ENCODE measurements at regions not wholly inside any gene's neighbourhood (a gene's known extent, or its start where the extent isn't known, plus 50 kb on each side); places are given as distances from the start of the nearest gene placed in this dataset.
A peak's percentile ranks its signal among the peaks of the same experiment; 100 is the strongest.

DNA sequence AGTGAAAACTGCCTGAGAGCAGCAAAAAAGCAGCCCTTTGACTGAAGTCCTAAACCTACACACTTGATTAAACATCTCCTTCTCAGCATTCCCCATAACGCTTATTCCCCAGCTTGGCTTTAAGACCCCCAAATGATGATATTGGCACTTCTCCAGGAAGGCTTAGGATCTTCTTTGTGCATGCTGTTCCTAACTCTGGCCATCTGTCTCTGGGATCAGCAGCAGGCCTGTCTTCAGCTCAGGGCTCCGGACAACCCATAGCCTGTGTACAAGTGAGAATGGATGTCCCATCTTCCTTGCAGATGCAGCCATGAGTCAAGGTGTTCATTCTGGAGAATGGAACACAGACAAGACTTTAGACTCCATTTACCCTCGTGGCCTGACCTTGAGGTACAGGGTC is 81.6 kb upstream of the TMEM17 start:
- H3K27ac ChIP-seq (ENCODE audit: low read depth in 1 of 2, low read length in 1 of 2), result no peak overlapping the region
- peaks cover 0 to 5% (median 0%) of the 10 kb centered on the region in 4 donors for H3K9me3 ChIP-seq (ENCODE audit: control insufficient read depth in 4 of 4, insufficient read depth in 3 of 4, low read length in 3 of 4)

DNA sequence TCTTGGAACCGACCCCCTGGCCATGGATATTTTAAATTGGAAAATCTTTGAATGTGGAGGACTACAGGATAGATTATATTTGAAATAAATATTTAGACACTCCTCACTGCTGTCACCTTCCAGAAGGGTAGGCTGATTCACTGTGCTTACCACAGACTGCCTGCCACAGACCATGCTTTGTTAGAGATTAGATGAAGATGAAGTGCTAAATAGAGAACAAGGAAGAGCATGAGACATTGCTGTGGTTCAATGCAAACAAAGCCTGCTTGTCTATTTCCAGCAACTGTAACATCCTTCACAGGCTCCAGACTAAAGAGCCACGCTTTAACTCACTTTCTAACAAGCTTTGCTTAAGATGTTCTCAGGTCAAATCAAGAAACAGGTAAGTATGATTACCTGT is 81.0 kb upstream of the TMEM17 start:
- peaks cover 0 to 5% (median 0%) of the 10 kb centered on the region in 4 donors for H3K9me3 ChIP-seq (ENCODE audit: control insufficient read depth in 4 of 4, insufficient read depth in 3 of 4, low read length in 3 of 4)
- no peak overlapping the region for H3K27ac ChIP-seq (ENCODE audit: low read depth in 1 of 2, low read length in 1 of 2)
- TF ChIP-seq, protein P1, sequence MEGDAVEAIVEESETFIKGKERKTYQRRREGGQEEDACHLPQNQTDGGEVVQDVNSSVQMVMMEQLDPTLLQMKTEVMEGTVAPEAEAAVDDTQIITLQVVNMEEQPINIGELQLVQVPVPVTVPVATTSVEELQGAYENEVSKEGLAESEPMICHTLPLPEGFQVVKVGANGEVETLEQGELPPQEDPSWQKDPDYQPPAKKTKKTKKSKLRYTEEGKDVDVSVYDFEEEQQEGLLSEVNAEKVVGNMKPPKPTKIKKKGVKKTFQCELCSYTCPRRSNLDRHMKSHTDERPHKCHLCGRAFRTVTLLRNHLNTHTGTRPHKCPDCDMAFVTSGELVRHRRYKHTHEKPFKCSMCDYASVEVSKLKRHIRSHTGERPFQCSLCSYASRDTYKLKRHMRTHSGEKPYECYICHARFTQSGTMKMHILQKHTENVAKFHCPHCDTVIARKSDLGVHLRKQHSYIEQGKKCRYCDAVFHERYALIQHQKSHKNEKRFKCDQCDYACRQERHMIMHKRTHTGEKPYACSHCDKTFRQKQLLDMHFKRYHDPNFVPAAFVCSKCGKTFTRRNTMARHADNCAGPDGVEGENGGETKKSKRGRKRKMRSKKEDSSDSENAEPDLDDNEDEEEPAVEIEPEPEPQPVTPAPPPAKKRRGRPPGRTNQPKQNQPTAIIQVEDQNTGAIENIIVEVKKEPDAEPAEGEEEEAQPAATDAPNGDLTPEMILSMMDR (IDR thresholded peaks at IDR 0.05; ENCODE audit: control extremely low read depth, extremely low read depth), result no peak
- H3K4me3 ChIP-seq, result no peak overlapping the region
- 83 to 89% methylated on average over 2 of the region's 2 CpGs for WGBS, 2 donors
- H3K36me3 ChIP-seq (ENCODE audit: control insufficient read depth in 4 of 4, insufficient read depth in 4 of 4, low read length in 4 of 4), result no peaks in the 10 kb centered on the region
- no peak overlapping the region for H3K9ac ChIP-seq (ENCODE audit: insufficient read depth in 1 of 2, low read length in 2 of 2)
- H3K4me1 ChIP-seq (ENCODE audit: control insufficient read depth in 5 of 5, insufficient read depth in 5 of 5, low read length in 5 of 5), result peaks cover 0 to 1% (median 0%) of the 10 kb centered on the region in 5 donors
- no peaks in the 10 kb centered on the region for H3K27me3 ChIP-seq (ENCODE audit: control insufficient read depth in 3 of 3, insufficient read depth in 3 of 3, low read length in 2 of 3)
- ATAC-seq (ENCODE audit: insufficient read depth, low FRiP score) (no peak), DNase-seq (no peak)

More for the DNA sequence above, 81.6 kb upstream of the TMEM17 start:
- DNase-seq (peak in 1 of 3 donors; percentile 15), ATAC-seq (ENCODE audit: insufficient read depth, low FRiP score) (no peak)
- TF ChIP-seq, protein P1 (IDR thresholded peaks at IDR 0.05; ENCODE audit: control extremely low read depth, extremely low read depth), result no peak
- Histone ChIP-seq H3K9ac (ENCODE audit: insufficient read depth in 1 of 2, low read length in 2 of 2) (no peak overlapping the region), H3K4me1 (ENCODE audit: control insufficient read depth in 5 of 5, insufficient read depth in 5 of 5, low read length in 5 of 5) (peaks cover 0 to 1% (median 0%) of the 10 kb centered on the region in 5 donors), H3K36me3 (ENCODE audit: control insufficient read depth in 4 of 4, insufficient read depth in 4 of 4, low read length in 4 of 4) (no peaks in the 10 kb centered on the region), H3K4me3 (no peak overlapping the region), H3K27me3 (ENCODE audit: control insufficient read depth in 3 of 3, insufficient read depth in 3 of 3, low read length in 2 of 3) (no peaks in the 10 kb centered on the region)
- 84 to 89% methylated on average over 3 of the region's 3 CpGs for WGBS, 2 donors

DNA sequence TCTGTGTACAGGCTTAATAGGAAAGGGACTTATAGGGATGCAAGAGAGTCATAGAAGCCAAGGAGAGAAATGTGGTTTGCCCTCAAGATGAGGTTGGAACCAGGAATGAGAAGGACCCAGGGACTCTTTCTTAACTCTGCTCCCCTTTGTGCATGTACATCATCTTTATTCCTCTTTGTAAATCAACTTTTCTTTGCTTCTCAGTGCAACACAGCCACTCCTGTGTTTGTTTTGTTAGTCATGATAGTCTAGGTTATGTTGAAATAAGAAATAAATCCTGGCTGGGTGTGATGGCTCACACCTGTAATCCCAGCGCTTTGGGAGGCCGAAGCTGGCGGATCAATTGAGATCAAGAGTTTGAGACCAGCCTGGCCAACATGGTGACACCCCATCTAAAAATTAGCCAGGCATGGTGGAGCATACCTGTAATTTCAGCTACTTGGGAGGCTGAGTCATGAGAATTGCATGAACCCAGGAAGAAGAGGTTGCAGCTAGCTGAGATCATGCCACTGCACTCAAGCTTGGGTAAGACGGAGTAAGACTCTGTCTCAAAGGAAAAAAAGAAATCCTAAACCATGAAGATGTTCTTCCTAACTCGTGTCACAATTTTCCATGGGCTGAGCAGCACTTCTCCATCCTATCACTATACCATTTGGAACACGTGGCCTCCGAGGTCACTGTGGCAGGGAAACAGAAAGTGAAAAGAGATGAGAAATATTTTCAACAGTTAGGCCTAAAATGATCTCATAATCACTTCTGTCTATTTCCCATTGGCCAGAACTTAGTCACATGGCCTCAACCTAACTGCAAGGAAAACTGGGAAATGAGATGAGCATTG is 73.0 kb upstream of the TMEM17 start:
- H3K27me3 ChIP-seq (ENCODE audit: control insufficient read depth in 3 of 3, insufficient read depth in 3 of 3, low read length in 2 of 3), result no peaks in the 10 kb centered on the region
- H3K4me1 ChIP-seq (ENCODE audit: control insufficient read depth in 5 of 5, insufficient read depth in 5 of 5, low read length in 5 of 5), result peaks cover 0 to 1% (median 0%) of the 10 kb centered on the region in 5 donors
- TF ChIP-seq, protein P1 (IDR thresholded peaks at IDR 0.05; ENCODE audit: control extremely low read depth, extremely low read depth), result no peak
- 77 to 80% methylated on average over 7 of the region's 7 CpGs for WGBS, 2 donors
- H3K9me3 ChIP-seq (ENCODE audit: control insufficient read depth in 4 of 4, insufficient read depth in 3 of 4, low read length in 3 of 4), result no peaks in the 10 kb centered on the region
- H3K9ac ChIP-seq (ENCODE audit: insufficient read depth in 1 of 2, low read length in 2 of 2), result no peak overlapping the region
- H3K27ac ChIP-seq (ENCODE audit: low read depth in 1 of 2, low read length in 1 of 2), result no peak overlapping the region
- ATAC-seq (ENCODE audit: insufficient read depth, low FRiP score) (no peak), DNase-seq (no peak)
- H3K36me3 ChIP-seq (ENCODE audit: control insufficient read depth in 4 of 4, insufficient read depth in 4 of 4, low read length in 4 of 4), result no peaks in the 10 kb centered on the region
- H3K4me3 ChIP-seq, result no peak overlapping the region

Measured in lung (tissue), 11 donors.